Skin of body (tissue), 1 donor: ENCODE measurements at regions not wholly inside any gene's neighbourhood (a gene's known extent, or its start where the extent isn't known, plus 50 kb on each side); places are given as distances from the start of the nearest gene placed in this dataset.

Source experiments
- DNase-seq: peaks from one replicate; lab custom pipeline; 2025; lab: John Stamatoyannopoulos, UW

DNA sequence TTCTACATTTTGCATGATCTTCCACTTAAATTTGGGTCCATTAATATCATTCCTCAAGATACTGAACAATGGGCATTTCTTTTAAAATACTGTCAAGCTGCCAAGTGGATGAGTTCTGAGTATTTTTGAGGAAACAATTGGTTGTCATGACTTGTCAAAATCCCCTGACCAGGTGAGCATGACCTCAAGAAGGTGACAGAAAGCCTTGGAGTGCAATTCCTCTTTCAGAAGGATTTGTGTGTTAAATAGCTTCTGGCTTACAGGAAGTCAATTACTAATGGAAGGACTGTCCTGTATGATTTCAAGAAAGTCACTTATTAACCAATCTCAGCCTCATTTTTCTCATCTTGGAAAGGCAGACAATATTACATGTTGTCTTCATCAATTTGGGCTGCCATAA lies 460.6 kb downstream of the TSN start:
- no peak for DNase-seq

DNA sequence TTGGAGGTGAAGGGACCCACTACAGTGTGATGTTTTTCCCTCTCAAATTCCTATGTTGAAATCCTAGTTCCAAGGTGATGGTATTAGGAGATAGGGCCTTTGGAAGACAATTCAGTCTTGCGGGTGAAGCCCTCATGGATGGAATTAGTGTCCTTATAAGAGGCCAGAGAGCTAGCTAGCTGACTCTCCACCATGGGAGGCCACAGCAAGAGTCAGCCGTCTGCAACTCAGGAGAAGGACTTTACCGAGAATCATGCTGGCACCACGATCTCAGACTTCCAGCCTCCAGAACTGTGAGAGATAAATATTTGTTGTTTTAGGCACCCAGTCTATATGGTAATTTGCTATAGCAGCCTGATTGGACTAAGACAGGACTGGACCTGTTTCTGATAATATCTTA lies 461.4 kb downstream of the TSN start:
- DNase-seq = no peak

DNA sequence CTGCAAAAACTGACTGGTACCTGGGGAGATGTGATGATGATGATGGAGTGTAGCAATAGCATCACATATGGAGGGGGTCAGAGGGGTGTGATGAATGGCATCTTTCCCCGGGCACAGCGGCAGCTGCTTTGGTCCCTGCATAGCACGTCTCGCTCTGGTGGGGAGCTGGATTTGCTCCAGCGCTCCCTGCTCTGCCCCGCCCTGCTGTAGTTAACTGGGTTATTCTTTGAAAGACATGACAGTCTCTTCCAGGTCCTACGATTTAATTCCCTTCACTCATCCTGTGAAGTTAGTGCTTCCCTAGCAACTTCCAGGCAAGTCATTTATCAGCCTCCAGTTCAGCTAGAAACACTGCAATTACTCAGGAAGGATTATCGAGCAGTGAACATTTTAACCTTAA lies 463.1 kb downstream of the TSN start:
- DNase-seq = no peak

DNA sequence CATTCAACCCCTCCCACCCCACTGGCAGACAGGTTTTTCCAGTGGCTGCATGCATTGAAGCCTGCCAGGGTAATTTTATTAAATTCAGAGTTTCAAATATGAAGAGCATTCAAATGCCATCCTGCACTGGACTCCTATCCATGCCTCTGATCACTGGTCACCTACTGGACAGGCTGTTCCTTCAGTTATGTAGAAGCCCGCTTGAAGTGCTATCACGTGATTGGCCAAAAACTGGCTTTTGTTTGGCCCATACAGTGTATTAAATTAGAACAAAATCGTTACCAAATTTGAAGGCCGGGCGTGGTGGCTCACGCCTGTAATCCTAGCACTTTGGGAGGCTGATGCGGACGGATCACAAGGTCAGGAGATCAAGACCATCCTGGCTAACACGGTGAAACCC lies 464.1 kb downstream of the TSN start:
- DNase-seq = no peak

DNA sequence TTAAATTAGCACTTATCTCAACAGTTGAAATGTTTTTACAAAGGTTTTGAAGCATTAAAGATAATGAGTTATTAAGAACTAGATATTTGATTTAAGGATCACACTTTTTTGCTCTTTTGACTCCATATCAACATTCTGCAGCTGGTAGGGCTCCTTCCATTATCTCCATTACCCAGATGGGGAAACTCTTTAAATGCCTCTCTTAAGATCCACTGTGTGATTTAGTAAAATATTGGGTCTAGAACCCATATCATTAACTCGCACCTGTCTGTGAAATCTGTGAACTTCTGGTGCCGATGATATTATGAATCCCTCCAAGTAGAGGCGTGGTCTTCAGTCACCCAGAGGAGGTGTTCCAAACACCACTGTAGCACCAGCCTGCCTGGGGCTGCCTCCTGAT lies 466.2 kb downstream of the TSN start:
- DNase-seq = no peak

DNA sequence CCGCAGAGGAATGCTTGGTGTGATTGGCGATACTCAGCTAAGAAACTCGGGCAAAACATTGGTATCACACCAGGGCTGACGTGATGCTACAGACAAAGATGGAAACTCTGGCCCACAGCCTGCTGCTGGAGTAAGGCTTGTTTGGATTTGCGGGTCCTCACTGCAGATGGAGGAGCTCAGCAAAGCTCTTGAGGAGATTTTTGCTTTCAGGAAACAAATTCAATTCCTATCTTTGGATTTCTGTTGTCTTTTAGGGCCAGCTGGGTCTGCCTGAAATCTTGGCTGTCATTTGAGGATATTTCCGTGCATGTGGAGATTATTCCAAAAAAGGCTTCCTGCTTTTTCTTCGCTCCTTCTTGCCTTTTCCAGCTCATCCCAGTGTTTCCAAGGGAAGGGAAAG lies 475.8 kb downstream of the TSN start:
- no peak for DNase-seq

DNA sequence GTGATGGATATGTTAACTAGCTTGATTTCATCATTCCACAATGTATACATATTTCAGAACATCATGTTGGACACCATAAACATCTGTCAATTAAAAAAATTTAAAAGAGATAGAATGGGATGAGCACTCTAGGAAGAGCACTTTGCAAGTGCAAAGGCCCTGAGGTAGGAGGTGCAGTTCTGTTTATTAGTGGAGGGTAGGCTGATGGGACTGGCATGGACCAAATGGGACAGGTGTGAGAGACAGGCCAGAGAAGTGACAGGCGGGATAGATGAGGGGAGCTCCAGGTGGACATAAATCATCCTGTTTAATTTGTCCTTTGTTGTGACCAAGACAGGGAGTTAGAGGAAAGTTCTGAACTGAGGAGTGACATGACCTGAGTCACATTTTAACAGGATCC lies 477.9 kb downstream of the TSN start:
- DNase-seq = no peak

DNA sequence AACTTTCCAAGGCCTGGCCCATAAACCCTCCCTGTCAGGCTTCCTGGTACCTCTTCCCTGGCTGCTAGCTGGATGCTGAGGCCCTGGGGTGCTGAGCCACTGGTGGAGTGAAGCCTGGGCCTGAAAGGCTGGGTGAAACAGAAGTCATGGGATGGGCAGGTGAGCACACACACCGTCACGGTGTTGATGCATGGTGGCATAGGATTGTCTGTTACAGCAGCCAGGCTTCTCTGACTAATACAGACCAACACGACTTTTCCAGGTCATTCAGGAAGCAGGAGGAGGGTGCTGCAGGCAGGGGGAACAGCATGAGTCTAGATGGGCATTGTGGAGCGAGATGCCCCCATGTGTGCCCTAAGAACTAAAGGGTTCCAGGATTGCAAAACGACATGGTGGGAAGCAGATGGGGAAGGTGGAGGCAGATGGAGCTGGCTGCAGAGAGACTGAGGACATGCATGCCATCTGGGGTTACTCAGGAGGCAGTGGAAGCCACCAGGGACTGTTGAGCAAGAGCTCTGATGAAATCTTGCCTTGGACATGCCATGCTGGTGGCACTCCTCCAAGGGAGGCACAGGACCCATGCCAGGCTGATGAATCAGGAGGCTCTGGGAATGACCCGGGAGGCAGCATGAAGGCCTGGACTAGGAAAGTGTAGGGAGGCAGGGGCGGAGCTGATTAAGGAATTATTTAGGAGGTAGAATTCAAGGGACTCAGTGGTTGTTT lies 480.9 kb downstream of the TSN start:
- no peak for DNase-seq

DNA sequence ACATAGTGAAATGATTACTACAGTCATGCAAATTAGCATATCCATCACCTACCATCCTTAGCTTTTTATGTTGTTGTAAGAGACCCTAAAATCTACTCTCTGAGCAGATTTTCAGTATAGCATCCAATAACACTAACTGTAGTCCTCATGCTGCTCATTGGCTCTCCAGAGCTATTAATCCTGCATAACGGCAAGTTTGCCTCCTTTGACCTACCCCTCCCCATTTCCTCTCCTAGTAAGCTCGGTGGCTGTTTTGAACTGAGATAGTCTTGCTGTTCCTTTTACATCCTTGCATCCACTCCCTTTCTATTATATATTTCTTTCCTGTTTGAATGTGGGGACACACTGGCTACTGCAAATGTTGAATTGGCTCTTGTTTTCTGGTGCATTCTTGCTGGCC lies 481.5 kb downstream of the TSN start:
- no peak for DNase-seq

DNA sequence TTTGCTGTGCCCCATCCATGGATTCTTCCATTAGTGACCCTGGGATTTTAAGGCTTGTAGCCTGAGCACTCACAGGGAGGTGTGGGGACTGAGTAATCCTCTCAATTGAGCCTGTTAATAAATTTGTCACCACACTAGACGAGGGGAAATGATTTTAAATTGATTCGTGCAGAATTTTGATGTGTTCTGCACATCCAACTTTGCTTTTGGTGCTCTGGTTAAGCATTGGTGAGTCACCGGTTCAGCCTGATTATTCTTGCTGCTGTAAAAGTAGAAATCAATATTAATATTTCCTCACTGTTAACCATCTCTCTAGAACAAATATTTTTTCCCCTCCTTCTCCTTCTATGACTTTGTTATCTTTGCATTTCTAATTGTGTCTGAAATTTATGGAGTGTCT lies 482.0 kb downstream of the TSN start:
- DNase-seq = no peak

DNA sequence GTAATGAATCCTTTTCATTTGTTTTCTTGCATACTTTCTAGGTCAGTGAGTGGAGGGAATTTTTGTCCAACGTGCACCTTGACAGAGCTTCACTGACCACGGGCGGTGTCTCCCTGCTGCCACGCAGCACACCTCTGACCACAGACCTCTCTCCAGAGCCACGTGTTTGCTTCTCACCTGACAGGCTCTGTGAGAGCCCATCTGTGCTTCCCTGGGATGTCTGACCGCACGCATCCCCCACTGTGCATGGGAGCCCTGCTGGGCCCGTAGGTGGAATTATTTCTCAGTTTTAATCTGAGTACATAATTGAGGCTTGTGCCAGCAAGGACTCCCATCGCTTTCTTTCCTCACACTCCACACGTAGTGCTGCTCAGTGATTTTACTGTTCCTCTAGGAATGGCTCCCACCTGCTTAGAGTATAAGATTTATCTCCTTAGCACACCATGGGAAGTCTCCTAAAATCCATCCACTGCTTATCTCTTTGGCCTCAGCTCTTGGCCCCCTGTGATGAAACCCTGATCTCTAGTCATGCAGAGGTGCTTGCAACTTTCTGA lies 482.6 kb downstream of the TSN start:
- no peak for DNase-seq

DNA sequence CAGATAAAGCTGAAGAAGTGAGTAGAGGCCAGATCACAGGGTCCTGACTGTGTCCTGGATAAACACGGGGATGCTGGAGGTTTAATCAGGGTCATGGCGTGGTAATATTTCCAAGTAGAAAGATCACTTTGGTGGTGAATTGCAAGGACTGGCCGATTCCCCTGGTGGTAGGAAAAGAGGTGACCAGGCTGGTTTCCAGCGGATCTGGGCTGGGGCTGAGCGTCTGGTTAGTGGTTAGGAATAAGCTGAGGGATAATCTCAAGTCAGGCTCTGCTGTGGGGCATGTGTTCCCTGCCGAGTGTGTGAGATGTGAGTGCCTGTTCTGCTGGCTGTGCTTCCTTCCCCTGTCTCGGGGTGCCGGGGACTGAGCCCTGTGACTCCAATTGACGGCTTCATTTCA lies 484.0 kb downstream of the TSN start:
- no peak for DNase-seq

DNA sequence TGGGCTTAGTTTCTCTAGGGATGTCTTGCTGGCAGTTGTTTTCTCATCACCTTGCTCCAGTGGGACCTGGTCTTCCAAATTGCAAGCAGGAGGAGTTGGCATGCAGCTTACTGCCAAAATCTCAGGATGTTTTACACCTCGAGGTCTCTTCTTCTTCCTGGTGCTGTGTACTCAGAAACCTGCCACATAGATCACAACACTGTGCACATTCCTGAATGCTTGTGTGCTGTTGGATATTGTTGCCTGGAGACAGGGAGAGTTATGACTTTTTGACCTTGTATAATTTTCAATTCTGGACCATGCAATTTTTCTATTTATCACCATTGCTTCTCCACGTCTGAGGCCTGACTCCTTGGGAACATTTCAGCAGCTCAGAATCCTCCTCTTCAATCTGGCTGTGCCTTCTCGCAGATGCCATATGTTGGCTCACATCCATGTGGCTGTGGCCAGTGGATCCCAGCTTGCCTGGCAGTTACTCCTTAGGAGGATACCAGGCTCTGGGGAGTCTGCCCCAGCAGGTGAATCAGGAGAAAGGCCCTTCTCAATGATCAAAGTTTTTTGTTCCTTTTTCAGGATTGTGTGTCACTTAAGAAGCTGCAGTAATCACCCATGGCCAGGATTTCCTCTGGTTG lies 489.3 kb downstream of the TSN start:
- DNase-seq = no peak

DNA sequence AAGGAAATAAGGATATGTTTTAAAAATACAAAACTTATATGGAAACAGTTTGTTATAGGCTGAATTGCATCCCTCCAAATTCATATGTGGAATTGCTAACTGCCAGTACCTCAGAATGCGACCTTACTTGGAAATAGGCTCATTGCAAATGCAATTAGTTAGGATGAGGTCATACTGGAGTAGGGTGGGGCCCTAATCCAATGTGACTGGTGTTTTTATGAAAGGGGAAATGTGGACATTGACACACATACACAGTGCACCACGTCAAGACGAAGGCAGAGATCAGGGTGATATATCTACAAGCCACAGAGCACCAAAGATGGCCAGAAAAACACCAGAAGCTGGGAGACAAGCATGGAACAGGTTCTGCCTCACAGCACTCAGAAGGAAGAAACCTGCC lies 494.2 kb downstream of the TSN start:
- no peak for DNase-seq

DNA sequence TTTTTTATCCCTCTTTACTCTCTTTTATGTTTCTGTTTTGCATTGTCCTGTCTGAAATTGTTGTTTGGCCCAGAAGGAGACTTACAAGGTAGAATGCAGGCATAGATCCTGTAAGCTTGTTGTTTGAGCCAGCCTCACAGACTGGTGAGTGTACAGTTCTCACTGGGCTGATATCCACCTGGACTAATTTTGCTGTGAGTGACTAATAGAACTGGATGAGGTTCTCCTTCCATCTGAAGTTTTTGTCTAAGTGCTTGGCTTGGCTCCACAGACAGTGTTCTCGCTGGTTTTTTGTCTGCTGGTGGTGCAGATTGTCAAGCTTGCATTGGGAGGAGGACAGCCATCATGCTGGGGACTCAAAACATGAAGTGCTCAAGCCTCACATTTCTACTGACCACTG lies 495.7 kb downstream of the TSN start:
- DNase-seq = no peak

DNA sequence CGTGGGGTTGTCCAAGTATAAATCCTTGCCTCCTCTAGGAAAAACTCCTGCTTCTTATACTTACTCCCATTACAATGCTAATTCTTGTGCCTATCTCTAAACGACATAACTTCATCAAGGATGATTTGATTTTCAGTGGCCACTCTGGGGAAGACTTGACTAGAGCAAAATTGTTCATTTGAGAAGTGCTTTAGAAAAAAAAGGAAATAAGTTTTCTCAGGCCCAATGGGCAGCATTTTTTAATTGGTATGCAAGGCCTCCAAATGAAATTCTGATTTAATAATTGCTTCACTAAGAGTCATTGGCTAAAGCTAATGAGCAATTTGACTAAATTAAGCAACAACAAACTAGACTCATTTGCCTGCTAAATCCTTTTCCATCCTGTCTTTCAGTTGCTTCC lies 496.1 kb downstream of the TSN start:
- no peak for DNase-seq

DNA sequence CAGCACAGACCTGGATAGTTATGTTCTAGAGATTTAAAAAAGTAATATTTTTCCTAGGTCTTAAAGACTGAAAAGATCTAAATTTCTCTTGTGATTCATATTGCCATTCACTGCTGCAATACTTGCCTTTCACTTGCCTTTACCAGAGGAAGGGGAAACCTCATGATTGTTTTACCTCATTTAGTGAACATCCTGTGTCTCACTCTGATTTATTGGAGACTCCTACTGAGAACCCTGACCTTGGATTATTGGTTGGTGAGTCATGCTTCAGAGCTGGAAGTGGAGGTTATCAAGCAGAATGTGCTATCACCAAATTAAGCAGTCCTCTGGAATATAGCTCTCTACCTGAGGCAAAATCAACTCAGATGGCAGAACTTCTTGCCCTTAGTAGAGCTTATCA lies 500.5 kb downstream of the TSN start:
- DNase-seq = no peak

DNA sequence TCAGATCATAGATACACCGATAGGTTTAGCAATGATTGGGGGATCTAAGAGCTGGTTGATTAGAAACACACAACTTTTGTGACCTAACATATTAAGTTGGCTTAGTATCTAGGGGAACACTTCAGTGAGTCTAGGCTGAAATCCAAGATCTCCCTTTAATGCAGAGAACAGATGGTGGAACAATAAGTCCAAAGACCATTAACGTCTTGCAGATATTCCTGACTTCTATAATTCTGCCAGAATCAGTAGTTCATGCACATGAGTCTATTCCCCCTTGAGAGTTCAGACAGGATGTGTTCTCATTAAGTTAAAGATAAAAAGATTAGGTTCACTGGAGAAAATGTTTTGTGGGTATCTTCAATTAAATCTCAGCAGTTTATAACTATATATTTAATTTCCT lies 506.5 kb downstream of the TSN start:
- peak; percentile 31 for DNase-seq

DNA sequence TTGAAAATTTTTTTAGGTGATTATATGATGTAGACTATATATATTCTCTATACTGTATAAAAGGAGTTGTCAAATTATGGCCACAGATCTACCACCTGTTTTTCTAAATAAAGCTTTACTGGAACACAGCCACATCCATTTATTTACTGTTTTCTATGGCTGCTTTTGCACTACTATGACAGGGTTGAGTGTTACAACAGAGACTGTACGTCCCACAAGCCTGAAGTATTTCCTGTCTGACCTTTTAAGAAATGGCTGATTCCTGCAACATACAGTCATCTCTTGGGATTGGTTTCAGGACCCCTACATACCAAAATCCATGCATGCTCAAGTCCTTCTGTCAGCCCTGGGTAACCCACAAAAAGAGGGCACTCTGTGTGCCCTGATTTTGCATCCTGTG lies 508.3 kb downstream of the TSN start:
- no peak for DNase-seq

DNA sequence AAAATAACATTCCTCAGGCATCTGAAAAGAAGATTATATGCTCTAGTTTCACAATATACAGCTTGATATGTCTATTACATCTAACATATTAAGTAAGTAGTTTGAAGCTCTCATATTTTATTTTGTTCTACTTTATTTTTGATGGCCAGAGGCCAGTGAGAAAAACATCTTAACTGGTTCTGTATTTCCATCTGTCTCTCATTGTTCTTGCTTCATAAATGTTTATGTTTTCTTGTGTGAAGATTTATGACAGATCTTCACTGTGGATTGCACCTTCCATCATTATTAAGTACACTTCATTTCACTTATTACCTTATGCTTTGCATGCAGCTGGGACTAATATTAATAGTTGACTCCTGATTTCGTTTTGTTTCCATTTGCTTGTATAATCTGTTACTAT lies 511.2 kb downstream of the TSN start:
- peak; percentile 45 for DNase-seq

DNA sequence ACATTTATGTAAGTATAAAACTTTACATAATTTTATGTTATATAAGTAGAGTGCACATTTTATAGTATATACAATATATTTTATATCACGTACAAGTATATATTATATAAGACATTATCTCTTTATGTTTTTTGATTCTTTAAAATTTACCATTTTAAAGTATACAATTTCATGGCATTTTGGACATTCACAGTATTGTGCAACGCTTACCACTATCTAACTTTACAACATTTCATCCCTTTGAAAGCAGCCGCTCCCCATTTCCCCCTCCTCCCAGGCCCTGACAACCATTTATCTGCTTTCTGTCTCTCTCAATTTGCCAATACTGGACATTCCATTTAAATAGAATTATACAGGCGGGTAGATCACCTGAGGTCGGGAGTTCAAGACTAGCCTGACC lies 512.5 kb downstream of the TSN start:
- no peak for DNase-seq

DNA sequence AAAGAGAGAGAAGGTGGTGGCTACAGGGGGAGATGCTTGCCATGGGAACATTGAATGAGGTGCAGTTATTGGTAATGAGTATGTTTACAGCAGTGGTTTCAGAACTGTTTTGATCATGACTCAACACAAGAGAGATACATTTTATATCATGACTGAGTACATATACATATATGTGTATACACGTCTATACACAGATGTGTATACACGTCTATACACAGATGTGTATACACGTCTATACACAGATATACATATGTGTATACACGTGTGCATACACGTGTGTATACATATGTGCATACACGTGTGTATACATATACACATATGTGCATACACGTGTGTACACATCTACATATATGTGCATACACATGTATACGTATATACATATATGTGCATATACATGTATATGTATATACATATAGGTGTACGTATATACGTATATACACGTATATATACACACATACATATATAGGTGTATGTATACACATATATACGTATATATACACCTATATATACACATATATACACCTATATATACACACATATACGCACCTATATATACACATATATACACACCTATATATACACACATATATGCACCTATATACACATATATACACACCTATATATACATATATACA lies 518.5 kb downstream of the TSN start:
- DNase-seq = no peak

DNA sequence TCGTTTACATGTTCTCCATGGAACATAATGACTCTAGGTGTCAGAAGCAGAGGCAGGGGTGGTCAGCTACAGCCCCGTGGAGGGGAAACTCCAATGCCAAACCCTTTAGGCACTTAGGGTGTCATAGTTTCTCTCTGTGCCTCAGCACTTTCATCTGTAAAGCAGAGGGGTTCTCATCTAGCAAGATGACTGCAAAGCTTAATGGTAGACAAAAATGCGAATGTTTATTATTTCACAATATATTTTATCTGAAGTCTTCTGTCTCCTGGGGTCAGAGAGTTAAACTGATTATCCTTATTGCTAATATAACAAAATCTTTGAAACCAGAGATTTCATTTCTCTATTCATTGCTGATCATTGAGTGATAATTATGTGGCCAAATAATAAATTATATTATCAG lies 522.5 kb downstream of the TSN start:
- DNase-seq = no peak
